ENCODE measurements at regions not wholly inside any gene's neighbourhood (a gene's known extent, or its start where the extent isn't known, plus 50 kb on each side); places are given as distances from the start of the nearest gene placed in this dataset.

GRCh38 chr5:66529182-66529581 lies 67.0 kb upstream of the MAST4 start:
- no peaks in the 10 kb centered on the region for H3F3A ChIP-seq (ENCODE audit: low read depth)
- no peaks in the 10 kb centered on the region for H3K27me3 ChIP-seq (ENCODE audit: insufficient read depth, low read length, poor library complexity, severe bottlenecking)
- 0 out of 2 replicates have a peak, but pooled peaks cover 2% of the 10 kb centered on the region for H3K9me2 ChIP-seq (replicated peaks; ENCODE audit: low read depth, low read length)
- H3K4me2 ChIP-seq (ENCODE audit: low read depth, low read length, poor library complexity, severe bottlenecking): no peak overlapping the region
- H2AFZ ChIP-seq (ENCODE audit: low read length): no peak overlapping the region
- no peaks in the 10 kb centered on the region for H3K79me2 ChIP-seq (ENCODE audit: insufficient read depth, low read length)
- H3K36me3 ChIP-seq (ENCODE audit: insufficient read depth, low read length): no peaks in the 10 kb centered on the region
- no peak overlapping the region for H3K9ac ChIP-seq (ENCODE audit: low read depth, low read length, poor library complexity, severe bottlenecking)
- no peaks in the 10 kb centered on the region for H3K9me3 ChIP-seq (ENCODE audit: insufficient read depth, low read depth, low read length)
- no peaks in the 10 kb centered on the region for H3K4me1 ChIP-seq (ENCODE audit: insufficient read depth, low read length, poor library complexity, severe bottlenecking)
- H4K20me1 ChIP-seq (ENCODE audit: insufficient read depth, low read length, poor library complexity, severe bottlenecking): no peaks in the 10 kb centered on the region
- H3K4me3 ChIP-seq (ENCODE audit: low read length, poor library complexity, severe bottlenecking): no peak overlapping the region
- no peak for TF ChIP-seq EZH2phosphoT487 (IDR thresholded peaks at IDR 0.05; ENCODE audit: borderline replicate concordance)
- TF ChIP-seq, protein P1, sequence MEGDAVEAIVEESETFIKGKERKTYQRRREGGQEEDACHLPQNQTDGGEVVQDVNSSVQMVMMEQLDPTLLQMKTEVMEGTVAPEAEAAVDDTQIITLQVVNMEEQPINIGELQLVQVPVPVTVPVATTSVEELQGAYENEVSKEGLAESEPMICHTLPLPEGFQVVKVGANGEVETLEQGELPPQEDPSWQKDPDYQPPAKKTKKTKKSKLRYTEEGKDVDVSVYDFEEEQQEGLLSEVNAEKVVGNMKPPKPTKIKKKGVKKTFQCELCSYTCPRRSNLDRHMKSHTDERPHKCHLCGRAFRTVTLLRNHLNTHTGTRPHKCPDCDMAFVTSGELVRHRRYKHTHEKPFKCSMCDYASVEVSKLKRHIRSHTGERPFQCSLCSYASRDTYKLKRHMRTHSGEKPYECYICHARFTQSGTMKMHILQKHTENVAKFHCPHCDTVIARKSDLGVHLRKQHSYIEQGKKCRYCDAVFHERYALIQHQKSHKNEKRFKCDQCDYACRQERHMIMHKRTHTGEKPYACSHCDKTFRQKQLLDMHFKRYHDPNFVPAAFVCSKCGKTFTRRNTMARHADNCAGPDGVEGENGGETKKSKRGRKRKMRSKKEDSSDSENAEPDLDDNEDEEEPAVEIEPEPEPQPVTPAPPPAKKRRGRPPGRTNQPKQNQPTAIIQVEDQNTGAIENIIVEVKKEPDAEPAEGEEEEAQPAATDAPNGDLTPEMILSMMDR (conservative IDR thresholded peaks at IDR 0.05; ENCODE audit: low read length): no peak

GRCh38 chr5:66529704-66530103 lies 66.5 kb upstream of the MAST4 start:
- no peak overlapping the region for H3K4me3 ChIP-seq (ENCODE audit: low read length, poor library complexity, severe bottlenecking)
- H3K4me1 ChIP-seq (ENCODE audit: insufficient read depth, low read length, poor library complexity, severe bottlenecking): no peaks in the 10 kb centered on the region
- H3K4me2 ChIP-seq (ENCODE audit: low read depth, low read length, poor library complexity, severe bottlenecking): no peak overlapping the region
- no peaks in the 10 kb centered on the region for H4K20me1 ChIP-seq (ENCODE audit: insufficient read depth, low read length, poor library complexity, severe bottlenecking)
- TF ChIP-seq, protein P1 (conservative IDR thresholded peaks at IDR 0.05; ENCODE audit: low read length): no peak
- TF ChIP-seq EZH2phosphoT487 (IDR thresholded peaks at IDR 0.05; ENCODE audit: borderline replicate concordance): no peak
- 0 out of 2 replicates have a peak, but pooled peaks cover 2% of the 10 kb centered on the region for H3K9me2 ChIP-seq (replicated peaks; ENCODE audit: low read depth, low read length)
- H2AFZ ChIP-seq (ENCODE audit: low read length): no peak overlapping the region
- no peaks in the 10 kb centered on the region for H3K27me3 ChIP-seq (ENCODE audit: insufficient read depth, low read length, poor library complexity, severe bottlenecking)
- H3K79me2 ChIP-seq (ENCODE audit: insufficient read depth, low read length): no peaks in the 10 kb centered on the region
- no peak overlapping the region for H3K9ac ChIP-seq (ENCODE audit: low read depth, low read length, poor library complexity, severe bottlenecking)
- no peaks in the 10 kb centered on the region for H3K36me3 ChIP-seq (ENCODE audit: insufficient read depth, low read length)
- no peaks in the 10 kb centered on the region for H3F3A ChIP-seq (ENCODE audit: low read depth)
- no peaks in the 10 kb centered on the region for H3K9me3 ChIP-seq (ENCODE audit: insufficient read depth, low read depth, low read length)

GRCh38 chr5:66538126-66538525 lies 58.1 kb upstream of the MAST4 start:
- Histone ChIP-seq H3K4me1 (ENCODE audit: insufficient read depth, low read length, poor library complexity, severe bottlenecking) (no peaks in the 10 kb centered on the region), H3K4me2 (ENCODE audit: low read depth, low read length, poor library complexity, severe bottlenecking) (no peak overlapping the region), H3K9me2 (replicated peaks; ENCODE audit: low read depth, low read length) (no peaks in the 10 kb centered on the region), H2AFZ (ENCODE audit: low read length) (no peak overlapping the region), H3K36me3 (ENCODE audit: insufficient read depth, low read length) (no peaks in the 10 kb centered on the region), H3F3A (ENCODE audit: low read depth) (no peaks in the 10 kb centered on the region), H3K9me3 (ENCODE audit: insufficient read depth, low read depth, low read length) (no peaks in the 10 kb centered on the region), H3K79me2 (ENCODE audit: insufficient read depth, low read length) (no peaks in the 10 kb centered on the region), H3K4me3 (ENCODE audit: low read length, poor library complexity, severe bottlenecking) (no peak overlapping the region), H3K27me3 (ENCODE audit: insufficient read depth, low read length, poor library complexity, severe bottlenecking) (no peaks in the 10 kb centered on the region), H3K9ac (ENCODE audit: low read depth, low read length, poor library complexity, severe bottlenecking) (no peak overlapping the region), H4K20me1 (ENCODE audit: insufficient read depth, low read length, poor library complexity, severe bottlenecking) (no peaks in the 10 kb centered on the region)
- no peak for TF ChIP-seq EZH2phosphoT487 (IDR thresholded peaks at IDR 0.05; ENCODE audit: borderline replicate concordance)
- TF ChIP-seq, protein P1 (conservative IDR thresholded peaks at IDR 0.05; ENCODE audit: low read length): no peak
